ENCODE measurements at regions not wholly inside any gene's neighbourhood (a gene's known extent, or its start where the extent isn't known, plus 50 kb on each side); places are given as distances from the start of the nearest gene placed in this dataset.

- WGBS, 2 experiments (ENCODE audit: extremely low coverage in 1 of 2, insufficient coverage in 1 of 2, insufficient read length in 1 of 2, insufficient replicate concordance in 2 of 2, low coverage in 1 of 2, low lambda C conversion rate in 2 of 2, missing lambda C conversion rate in 1 of 2) = 88% methylated on average over 1 of the region's 1 CpG; no CpG with 5 or more reads in 1 of the 2 experiments
- Histone ChIP-seq H3K4me2 (ENCODE audit: insufficient read depth in 1 of 2, low read depth in 2 of 2, low read length in 2 of 2) (no peak overlapping the region), H3K23me2 (ENCODE audit: low read depth, low read length) (no peaks in the 10 kb centered on the region), H2BK120ac (replicated peaks; ENCODE audit: low read depth, low read length) (no peak overlapping the region), H3K79me1 (ENCODE audit: low read depth, low read length) (no peaks in the 10 kb centered on the region), H2AK5ac (ENCODE audit: low read depth, low read length) (no peak overlapping the region), H3K23ac (ENCODE audit: insufficient read length) (no peak overlapping the region), H3K4ac (replicated peaks; ENCODE audit: insufficient read length, low read depth, low read length) (no peak overlapping the region), H3K9ac (replicated peaks in 1 of 4; ENCODE audit: extremely low read depth in 1 of 4, low read depth in 3 of 4, low read length in 3 of 4) (no peak overlapping the region), H3K27me3 (replicated peaks in 1 of 4; ENCODE audit: control insufficient read depth in 3 of 4, extremely low read depth in 1 of 4, insufficient read depth in 3 of 4, low read length in 3 of 4) (no peaks in the 10 kb centered on the region), H3K79me2 (ENCODE audit: control insufficient read depth in 1 of 2, insufficient read depth in 2 of 2, low read length in 2 of 2) (no peaks in the 10 kb centered on the region), H3K36me3 (ENCODE audit: control insufficient read depth in 2 of 4, insufficient read depth in 4 of 4, low read length in 3 of 4) (no peaks in the 10 kb centered on the region), H2BK15ac (ENCODE audit: low read length) (no peak overlapping the region), H2BK12ac (ENCODE audit: low read depth, low read length) (no peak overlapping the region), H3K9me3 (ENCODE audit: insufficient read depth in 2 of 2, low read depth in 1 of 2, low read length in 1 of 2) (no peaks in the 10 kb centered on the region), H2AFZ (ENCODE audit: low read length) (no peak overlapping the region), H2BK20ac (ENCODE audit: low read length) (no peak overlapping the region), H3K4me1 (replicated peaks in 1 of 4; ENCODE audit: control insufficient read depth in 3 of 4, insufficient read depth in 4 of 4, low read length in 3 of 4) (peaks cover 0 to 4% (median 0%) of the 10 kb centered on the region in 4 experiments; a peak in 2 of 7 replicates), H4K8ac (ENCODE audit: extremely low read depth, insufficient read depth, low read length) (no peak overlapping the region), H3K18ac (ENCODE audit: extremely low read depth, low read length) (no peak overlapping the region), H3K4me3 (ENCODE audit: extremely low read depth in 1 of 4, insufficient read depth in 2 of 4, low read depth in 3 of 4, low read length in 4 of 4) (no peak overlapping the region), H3K27ac (ENCODE audit: low read depth, low read length) (no peak overlapping the region), H4K20me1 (replicated peaks in 1 of 2; ENCODE audit: control insufficient read depth in 1 of 2, insufficient read depth in 2 of 2, low read length in 2 of 2) (no peaks in the 10 kb centered on the region), H3K14ac (ENCODE audit: insufficient read length) (no peak overlapping the region), H2BK5ac (ENCODE audit: low read depth, low read length) (no peak overlapping the region), H4K5ac (ENCODE audit: insufficient read length, low read depth, low read length) (no peak overlapping the region), H3K56ac (replicated peaks; ENCODE audit: insufficient read length, low read depth, low read length) (no peak overlapping the region), H4K91ac (replicated peaks; ENCODE audit: insufficient read length, low read length) (no peak overlapping the region)
- no peak for TF ChIP-seq HDAC6 (IDR thresholded peaks at IDR 0.05; ENCODE audit: low read depth, low read length)
- TF ChIP-seq HDAC2 (IDR thresholded peaks at IDR 0.05; ENCODE audit: borderline replicate concordance in 1 of 2, low read depth in 2 of 2, low read length in 2 of 2) = no peak
- no peak for TF ChIP-seq CBX8 (IDR thresholded peaks at IDR 0.05; ENCODE audit: borderline replicate concordance, low read depth, low read length)
- TF ChIP-seq GABPA (IDR thresholded peaks at IDR 0.05; ENCODE audit: borderline replicate concordance, insufficient read depth, low read length) = no peak
- TF ChIP-seq ATF3 (IDR thresholded peaks at IDR 0.05; ENCODE audit: insufficient read depth, low read depth, low read length) = no peak
- TF ChIP-seq TEAD4 (IDR thresholded peaks at IDR 0.05; ENCODE audit: low read depth, low read length) = no peak
- no peak for TF ChIP-seq SIRT6 (IDR thresholded peaks at IDR 0.05; ENCODE audit: low read length)
- TF ChIP-seq CHD2 (IDR thresholded peaks at IDR 0.05; ENCODE audit: low read length) = no peak
- ChIA-PET POLR2A (ENCODE audit: partially characterized antibody) (no interaction called here), CTCF (ENCODE audit: partially characterized antibody) (no interaction called here)
- FAIRE-seq (no peak), DNase-seq (ENCODE audit: low read depth in 1 of 2, low spot score in 2 of 2) (no peak)
These were observed 138.3 kb downstream of the FAM124B start for GRCh38 chr2:224263571-224264043.
